HEK293T (cell line): ENCODE measurements at regions not wholly inside any gene's neighbourhood (a gene's known extent, or its start where the extent isn't known, plus 50 kb on each side); places are given as distances from the start of the nearest gene placed in this dataset.

ENCODE experiments used
- ARNT ChIP-seq: fragments of 450-650 bp; IDR thresholded peaks from 2 replicates; pipeline ENCODE4 v1.6.1; 2017; ENCODE audit warnings: mild to moderate bottlenecking
- BHLHE40 ChIP-seq: fragments of 450-650 bp; IDR thresholded peaks from 2 replicates; pipeline ENCODE4 v1.6.1; 2016; ENCODE audit warnings: mild to moderate bottlenecking, moderate library complexity, borderline replicate concordance
- CTBP1 ChIP-seq: fragments of 450-650 bp; IDR thresholded peaks from 2 replicates; pipeline ENCODE4 v1.6.1; 2016; ENCODE audit warnings: borderline replicate concordance
- ELF4 ChIP-seq: fragments of 450-650 bp; IDR thresholded peaks from 2 replicates; pipeline ENCODE4 v1.6.1; 2017; ENCODE audit warnings: antibody characterized with exemption
- FOXA1 ChIP-seq: fragments of 450-650 bp; IDR thresholded peaks from 2 replicates; pipeline ENCODE4 v1.6.1; 2016; ENCODE audit warnings: mild to moderate bottlenecking
- FOXK2 ChIP-seq: fragments of 450-650 bp; IDR thresholded peaks from 2 replicates; pipeline ENCODE4 v1.6.1; 2016; ENCODE audit warnings: mild to moderate bottlenecking
- FOXM1 ChIP-seq: fragments of 450-650 bp; IDR thresholded peaks from 2 replicates; pipeline ENCODE4 v1.6.1; 2017; ENCODE audit warnings: mild to moderate bottlenecking, borderline replicate concordance
- HDGF ChIP-seq: fragments of 450-650 bp; IDR thresholded peaks from 2 replicates; pipeline ENCODE4 v1.6.1; 2017; ENCODE audit warnings: antibody characterized with exemption, borderline replicate concordance
- NFRKB ChIP-seq: fragments of 450-650 bp; IDR thresholded peaks from 2 replicates; pipeline ENCODE4 v1.6.1; 2016; ENCODE audit warnings: mild to moderate bottlenecking, moderate library complexity
- SP1 ChIP-seq: fragments of 450-650 bp; IDR thresholded peaks from 2 replicates; pipeline ENCODE4 v1.6.1; 2017
- SUZ12 ChIP-seq: fragments of 450-650 bp; IDR thresholded peaks from 2 replicates; pipeline ENCODE4 v1.6.1; 2016; ENCODE audit warnings: mild to moderate bottlenecking
- TARDBP ChIP-seq: fragments of 450-650 bp; IDR thresholded peaks from 2 replicates; pipeline ENCODE4 v1.6.1; 2016
- ZNF384 ChIP-seq: fragments of 450-650 bp; IDR thresholded peaks from 2 replicates; pipeline ENCODE4 v1.6.1; 2016
- TF ChIP-seq, protein P1 (sequence below): fragments of 450-650 bp; IDR thresholded peaks from 2 replicates; pipeline ENCODE4 v1.6.1; 2016

DNA sequence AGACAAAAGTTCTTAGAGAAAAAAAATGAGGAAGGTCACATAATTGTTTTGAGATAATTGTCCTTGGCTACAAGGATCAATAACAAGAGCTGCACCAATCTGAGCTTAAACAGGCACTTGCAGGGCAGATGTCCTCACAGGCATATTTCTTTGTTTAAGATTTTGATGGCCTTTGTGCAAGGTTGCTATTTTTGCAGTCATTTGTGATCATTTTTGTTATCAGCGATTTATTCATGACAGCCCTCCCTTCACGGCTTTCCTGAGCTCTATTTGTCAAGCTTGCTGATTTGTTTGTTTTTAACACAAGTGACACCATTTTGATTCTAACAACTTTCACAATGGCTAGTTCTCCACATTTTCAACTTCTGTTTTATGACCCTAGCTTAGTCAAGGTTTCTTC is 418.6 kb upstream of the REG3G start:
- no peak for TF ChIP-seq SUZ12
- no peak for TF ChIP-seq FOXK2
- no peak for TF ChIP-seq SP1
- TF ChIP-seq FOXM1: no peak
- no peak for TF ChIP-seq FOXA1
- no peak for TF ChIP-seq ZNF384
- no peak for TF ChIP-seq TARDBP
- no peak for TF ChIP-seq BHLHE40
- TF ChIP-seq ARNT: no peak
- no peak for TF ChIP-seq ELF4
- TF ChIP-seq NFRKB: no peak
- no peak for TF ChIP-seq CTBP1
- no peak for TF ChIP-seq HDGF
- TF ChIP-seq, protein P1, sequence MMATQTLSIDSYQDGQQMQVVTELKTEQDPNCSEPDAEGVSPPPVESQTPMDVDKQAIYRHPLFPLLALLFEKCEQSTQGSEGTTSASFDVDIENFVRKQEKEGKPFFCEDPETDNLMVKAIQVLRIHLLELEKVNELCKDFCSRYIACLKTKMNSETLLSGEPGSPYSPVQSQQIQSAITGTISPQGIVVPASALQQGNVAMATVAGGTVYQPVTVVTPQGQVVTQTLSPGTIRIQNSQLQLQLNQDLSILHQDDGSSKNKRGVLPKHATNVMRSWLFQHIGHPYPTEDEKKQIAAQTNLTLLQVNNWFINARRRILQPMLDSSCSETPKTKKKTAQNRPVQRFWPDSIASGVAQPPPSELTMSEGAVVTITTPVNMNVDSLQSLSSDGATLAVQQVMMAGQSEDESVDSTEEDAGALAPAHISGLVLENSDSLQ: no peak
